K562 (cell line): ENCODE measurements at regions not wholly inside any gene's neighbourhood (a gene's known extent, or its start where the extent isn't known, plus 50 kb on each side); places are given as distances from the start of the nearest gene placed in this dataset.

Source experiments
- ATAC-seq: fragments of 200-7000 bp; cut with Tn5 transposase; 3 replicates; pipeline ENCODE4 v1.9.1; 2020; ENCODE audit warnings: moderate library complexity
- BruUV-seq: library from RNA; stranded (reverse); fragments of 400-500 nt; replicated peaks from 2 replicates; lab custom pipeline; 2021; lab: Mats Ljungman, UMichigan
- CTCF ChIA-PET: fragments of 300-600 bp; formaldehyde crosslinking; extraction: SDS; loops from one replicate; lab custom pipeline; 2021; ENCODE audit warnings: low intra/inter-chr PET ratio; lab: Yijun Ruan, JAX
- POLR2A ChIA-PET: fragments of 300-600, 350-650 bp; sonication (Branson Sonifier 250); formaldehyde crosslinking; extraction: SDS; loops from one replicate; lab custom pipeline; 2021; ENCODE audit warnings: antibody characterized with exemption, inconsistent platforms; lab: Yijun Ruan, JAX
- DNase-seq, 4 experiments: peaks; one replicate each; pipeline versions ENCODE4 v3.0.0 to v3.0.0-alpha.2; 2011 to 2018; ENCODE audit warnings: low spot score in 3 of 4, mixed read lengths in 3 of 4; ENCODE audit errors: extremely low read depth in 1 of 4
- FAIRE-seq: peaks from 2 replicates; lab custom pipeline; 2011; peaks lifted over from hg19 to GRCh38; lab: Jason Lieb, UNC
- H2AFZ ChIP-seq: 2 replicates; pipeline ENCODE4 v1.6.0; 2011; ENCODE audit warnings: low read depth, low read length, control low read depth, inconsistent platforms
- H3K27ac ChIP-seq: fragments of 200-600 bp; 3 replicates; pipeline ENCODE4 v1.8.0; 2011; ENCODE audit warnings: low read depth, mild to moderate bottlenecking, control low read depth, inconsistent platforms, low read length, moderate library complexity, mixed read lengths; ENCODE audit errors: extremely low read depth
- H3K27me3 ChIP-seq, 2 experiments: fragments of 300-600 bp in 1 of 2; 2 replicates in 1 of 2; 3 replicates in 1 of 2; pipeline versions ENCODE4 v1.6.0 to v1.8.0; 2011; ENCODE audit warnings: inconsistent platforms in 2 of 2, low read length in 2 of 2, mild to moderate bottlenecking in 1 of 2, mixed read lengths in 1 of 2, moderate library complexity in 1 of 2; ENCODE audit not compliant: control insufficient read depth in 2 of 2, insufficient read depth in 2 of 2
- H3K36me3 ChIP-seq: fragments of 300-600 bp; 3 replicates; pipeline ENCODE4 v1.8.0; 2011; ENCODE audit warnings: mild to moderate bottlenecking, low read length, inconsistent platforms; ENCODE audit not compliant: control insufficient read depth, insufficient read depth
- H3K4me1 ChIP-seq, 2 experiments: fragments of 200-600 bp in 1 of 2; replicated peaks in 1 of 2; 2 replicates in 1 of 2; 3 replicates in 1 of 2; pipeline versions ENCODE4 v1.5.1 to v1.8.0; 2011; ENCODE audit warnings: inconsistent platforms in 2 of 2, low read length in 2 of 2, mild to moderate bottlenecking in 1 of 2, mixed read lengths in 1 of 2, moderate library complexity in 1 of 2; ENCODE audit not compliant: control insufficient read depth in 2 of 2, insufficient read depth in 2 of 2
- H3K4me2 ChIP-seq: 2 replicates; pipeline ENCODE4 v1.6.1; 2011; ENCODE audit warnings: low read length, control low read depth, inconsistent platforms, mixed read lengths; ENCODE audit not compliant: insufficient read depth
- H3K4me3 ChIP-seq: fragments of 200-600 bp; sonication (generic), shearing (Covaris generic); 2 replicates; pipeline ENCODE4 v1.5.1; 2016; ENCODE audit warnings: control low read depth, inconsistent platforms
- H3K79me2 ChIP-seq: fragments of 200-600 bp; 3 replicates; pipeline ENCODE4 v1.8.0; 2011; ENCODE audit warnings: low read length, inconsistent platforms; ENCODE audit not compliant: control insufficient read depth, insufficient read depth
- H3K9ac ChIP-seq, 2 experiments: 2 replicates each; pipeline versions ENCODE4 v1.6.0 to v1.6.1; 2011; ENCODE audit warnings: low read depth in 2 of 2, low read length in 2 of 2, control low read depth in 1 of 2, inconsistent platforms in 1 of 2, mild to moderate bottlenecking in 1 of 2, mixed read lengths in 1 of 2; ENCODE audit not compliant: insufficient read depth in 1 of 2
- H3K9me1 ChIP-seq: one replicate; pipeline ENCODE4 v1.6.0; 2011; ENCODE audit warnings: inconsistent platforms, mild to moderate bottlenecking, low read length, moderate library complexity; ENCODE audit not compliant: control insufficient read depth, insufficient read depth
- H3K9me3 ChIP-seq: replicated peaks from 2 replicates; pipeline ENCODE4 v1.5.1; 2011; ENCODE audit warnings: low read depth, low read length, inconsistent platforms; ENCODE audit not compliant: control insufficient read depth, insufficient read depth
- H4K20me1 ChIP-seq: replicated peaks from 2 replicates; pipeline ENCODE4 v1.6.1; 2011; ENCODE audit warnings: low read length, inconsistent platforms, mixed read lengths; ENCODE audit not compliant: control insufficient read depth, insufficient read depth
- ATF2 ChIP-seq: sonication (generic); formaldehyde crosslinking; IDR thresholded peaks from 2 replicates; pipeline ENCODE4 v1.8.1; 2022; ENCODE audit warnings: missing genetic modification reagents
- EZH2 ChIP-seq: IDR thresholded peaks from 2 replicates; pipeline ENCODE4 v1.6.1; 2012; ENCODE audit warnings: low read depth, mild to moderate bottlenecking, inconsistent platforms, low read length, borderline replicate concordance
- HBP1 ChIP-seq: fragments of 450-650 bp; formaldehyde crosslinking; IDR thresholded peaks from 2 replicates; pipeline ENCODE4 v1.4.0; 2022; ENCODE audit warnings: missing genetic modification characterization
- JUND ChIP-seq, 2 experiments: IDR thresholded peaks; 2 replicates in 1 of 2; 3 replicates in 1 of 2; pipeline ENCODE4 v1.6.1; 2011; ENCODE audit warnings: borderline replicate concordance in 2 of 2, low read depth in 2 of 2, low read length in 2 of 2, improper control_type of control experiment in 1 of 2, missing biosample characterization in 1 of 2, missing genetic modification characterization in 1 of 2, missing genetic modification reagents in 1 of 2
- KAT2B ChIP-seq: IDR thresholded peaks from one replicate; pipeline ENCODE4 v1.6.1; 2012; ENCODE audit warnings: low read depth, mild to moderate bottlenecking, control low read depth, inconsistent platforms, low read length, moderate library complexity
- PTTG1 ChIP-seq: fragments of 450-650 bp; IDR thresholded peaks from 2 replicates; pipeline ENCODE4 v1.6.1; 2016; ENCODE audit warnings: low read depth, mild to moderate bottlenecking, missing genetic modification characterization, missing compliant biosample characterization
- RAD21 ChIP-seq, 2 experiments: fragments of 250-450 bp in 1 of 2; fragments of 450-650 bp in 1 of 2; sonication (Bioruptor Pico) in 1 of 2; formaldehyde crosslinking in 1 of 2; IDR thresholded peaks in 1 of 2; conservative IDR thresholded peaks in 1 of 2; 2 replicates each; pipeline versions ENCODE4 v1.4.0 to v1.8.0; 2020 to 2022; ENCODE audit warnings: mild to moderate bottlenecking in 2 of 2, moderate library complexity in 1 of 2
- ZC3H11A ChIP-seq: IDR thresholded peaks from 2 replicates; pipeline ENCODE4 v1.6.1; 2012; ENCODE audit warnings: low read depth, low read length, improper control_type of control experiment
- ZNF324 ChIP-seq: fragments of 250-450 bp; sonication (Bioruptor Pico); IDR thresholded peaks from 2 replicates; pipeline ENCODE4 v1.4.0; 2020; ENCODE audit warnings: mild to moderate bottlenecking
- WGBS: fragments of 100-300 bp; shearing (Covaris generic); methylation state at CpG from one replicate; pipeline ENCODE4 v1.1.6; 2016; ENCODE audit warnings: low coverage, mixed read lengths; ENCODE audit not compliant: insufficient coverage; ENCODE audit errors: missing lambda C conversion rate; 5-methylcytosine and 5-hydroxymethylcytosine counted together
- in situ Hi-C: fragments of 300-500 bp; cut with MboI; formaldehyde crosslinking; loops from 4 replicates; pipeline ENCODE4 v1.15.0; 2018; ENCODE audit warnings: inconsistent platforms, mixed read lengths
- intact Hi-C: fragments of 100-400 bp; cut with micrococcal nuclease; formaldehyde crosslinking; loops from 2 replicates; pipeline ENCODE4 v1.14.2; 2022

- BruUV-seq = no TSS peak
- Histone ChIP-seq H3K9me1 (no peaks in the 10 kb centered on the region), H3K27me3 (no peaks in the 10 kb centered on the region), H3K4me2 (no peak overlapping the region), H2AFZ (no peak overlapping the region), H3K4me1 (no peaks in the 10 kb centered on the region), H3K4me3 (no peak overlapping the region), H4K20me1 (no peaks in the 10 kb centered on the region), H3K79me2 (no peaks in the 10 kb centered on the region), H3K36me3 (no peaks in the 10 kb centered on the region), H3K9me3 (no peaks in the 10 kb centered on the region), H3K27ac (no peak overlapping the region), H3K9ac (no peak overlapping the region)
- intact Hi-C loops (no loop called here), in situ Hi-C loops (no loop called here)
- ChIA-PET CTCF (no interaction called here), POLR2A (interaction anchor here (0.6 to 0.7 kb wide), 2 partner anchors 41 to 298 kb away, joined by 3 read pairs; no protein-coding TSS in a partner anchor)
- WGBS = 0% methylated on average over 5 of the region's 6 CpGs
- DNase-seq (no peak), ATAC-seq (no peak), FAIRE-seq (no peak)
- no peak for TF ChIP-seq HBP1 (CRISPR knock-in tag)
- no peak for TF ChIP-seq RAD21 (CRISPR knock-in tag; conservative IDR thresholded peaks at IDR 0.05 in 1 of 2, IDR thresholded peaks at IDR 0.05 in 1 of 2)
- no peak for TF ChIP-seq KAT2B
- TF ChIP-seq JUND (IDR thresholded peaks at IDR 0.05; ENCODE audit: borderline replicate concordance, low read depth, low read length) = no peak
- TF ChIP-seq JUND (tag; IDR thresholded peaks at IDR 0.05; ENCODE audit: borderline replicate concordance, low read depth, low read length) = no peak
- no peak for TF ChIP-seq PTTG1
- no peak for TF ChIP-seq EZH2
- no peak for TF ChIP-seq ZC3H11A
- TF ChIP-seq ATF2 (CRISPR knock-in tag) = no peak
- no peak for TF ChIP-seq ZNF324 (CRISPR knock-in tag)
Measured at GRCh38 chr9:119802621-119803020, 433.4 kb upstream of the BRINP1 start.
